Right lobe of liver (tissue), 6 donors: ENCODE measurements at regions not wholly inside any gene's neighbourhood (a gene's known extent, or its start where the extent isn't known, plus 50 kb on each side); places are given as distances from the start of the nearest gene placed in this dataset.

ENCODE experiments used
- ATAC-seq, 4 donors: fragments of 200-7000 bp; cut with Tn5 transposase; one replicate each; pipeline ENCODE4 v1.9.1; 2020; ENCODE audit warnings: mild to moderate bottlenecking in 4 of 4, moderate library complexity in 4 of 4
- DNase-seq, 3 donors: peaks; one replicate each; pipeline ENCODE4 v3.0.0-alpha.2; 2020
- H3K27ac ChIP-seq, 3 donors: fragments of 200-600 bp; one replicate each; pipeline ENCODE4 v1.8.0; 2022
- H3K27me3 ChIP-seq, 2 donors: fragments of 200-600 bp; one replicate each; pipeline ENCODE4 v1.8.0; 2022
- H3K36me3 ChIP-seq, 4 donors: fragments of 200-600 bp; sonication (generic) in 1 of 4; one replicate each; pipeline versions ENCODE4 v1.5.1 to v1.8.0; 2017 to 2022; ENCODE audit warnings: control low read depth in 1 of 4
- H3K4me1 ChIP-seq, 4 donors: fragments of 200-600 bp; sonication (generic) in 1 of 4; one replicate each; pipeline versions ENCODE4 v1.5.1 to v1.8.0; 2017 to 2022; ENCODE audit warnings: control low read depth in 1 of 4
- H3K4me3 ChIP-seq, 3 donors: fragments of 200-600 bp; one replicate each; pipeline ENCODE4 v1.8.0; 2022
- H3K9me3 ChIP-seq, 4 donors: fragments of 200-600 bp; sonication (generic) in 1 of 4; one replicate each; pipeline versions ENCODE4 v1.5.1 to v1.8.0; 2017 to 2022; ENCODE audit warnings: control low read depth in 1 of 4
- POLR2A ChIP-seq: fragments of 450-650 bp; IDR thresholded peaks from one replicate; pipeline ENCODE4 v1.6.1; 2017; ENCODE audit warnings: antibody characterized with exemption, mild to moderate bottlenecking
- WGBS: methylation state at CpG from one replicate; pipeline ENCODE4 v1.1.6; 2018; ENCODE audit warnings: low coverage, low lambda C conversion rate; ENCODE audit not compliant: insufficient coverage; ENCODE audit errors: missing lambda C conversion rate; 5-methylcytosine and 5-hydroxymethylcytosine counted together
- intact Hi-C, 2 donors: fragments of 100-400 bp; cut with DNase I; formaldehyde crosslinking; loops; one replicate each; pipeline versions ENCODE4 v1.11.2 to v1.14.1; 2022
- TF ChIP-seq, protein P1 (sequence below), 4 donors: fragments of 200-600 bp in 3 of 4; fragments of 450-650 bp in 1 of 4; IDR thresholded peaks; one replicate each; pipeline versions ENCODE4 v1.5.1 to v1.8.0; 2016 to 2022; ENCODE audit warnings: antibody characterized with exemption in 4 of 4, mild to moderate bottlenecking in 2 of 4
- donor health status: DM: no; HTN: yes; CAD: no.
- donor health status: DM: no; HTN: no; CAD: no.
- donor health status: DM: no; HTN: no; CAD: no.
- donor health status: DM: no; HTN: yes; CAD: no.
- donor health status: DM: no; HTN: yes; CAD: no.

DNA sequence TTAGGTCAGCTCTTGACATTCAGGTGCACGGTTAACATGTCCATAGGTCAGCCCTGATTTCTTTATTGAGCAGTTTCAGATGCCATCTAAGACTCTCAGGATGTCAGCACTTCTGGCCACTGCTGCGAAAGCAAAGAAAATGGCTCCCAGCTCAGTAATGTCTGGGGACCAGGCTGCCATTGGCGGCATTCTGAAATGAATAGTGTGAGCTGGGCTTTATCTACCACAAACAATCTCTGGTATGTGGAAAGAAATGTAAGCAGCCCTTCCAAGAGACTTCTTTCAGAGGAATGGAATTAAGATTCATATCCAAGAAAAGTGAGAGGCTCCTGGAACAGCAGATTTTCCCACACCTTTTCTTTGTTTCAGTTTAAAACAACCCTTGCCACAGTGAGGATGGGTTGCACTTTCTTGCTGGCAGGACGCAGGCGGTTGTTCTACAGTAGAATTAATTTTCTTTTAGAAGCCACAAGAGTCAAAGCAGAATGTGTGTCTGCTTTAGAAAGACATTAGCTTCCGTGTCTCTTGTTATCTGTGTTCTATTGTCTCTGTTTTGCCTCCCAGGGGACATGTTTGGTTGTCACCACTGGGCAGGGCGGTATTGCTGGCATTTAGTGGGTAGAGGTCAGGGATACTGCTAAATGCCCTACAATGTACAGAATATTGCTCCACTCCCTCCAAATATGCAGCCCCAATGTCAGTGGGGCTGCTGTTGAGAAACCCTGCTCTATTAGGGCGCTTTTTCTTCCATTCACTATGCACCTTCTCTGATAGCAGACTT lies 149.9 kb upstream of the ANKH start:
- no peak for DNase-seq
- H3K27me3 ChIP-seq = no peaks in the 10 kb centered on the region
- no peaks in the 10 kb centered on the region for H3K9me3 ChIP-seq
- WGBS = 80% methylated on average over 5 of the region's 8 CpGs
- no peaks in the 10 kb centered on the region for H3K4me1 ChIP-seq
- intact Hi-C loops = no loop called here
- TF ChIP-seq, protein P1, sequence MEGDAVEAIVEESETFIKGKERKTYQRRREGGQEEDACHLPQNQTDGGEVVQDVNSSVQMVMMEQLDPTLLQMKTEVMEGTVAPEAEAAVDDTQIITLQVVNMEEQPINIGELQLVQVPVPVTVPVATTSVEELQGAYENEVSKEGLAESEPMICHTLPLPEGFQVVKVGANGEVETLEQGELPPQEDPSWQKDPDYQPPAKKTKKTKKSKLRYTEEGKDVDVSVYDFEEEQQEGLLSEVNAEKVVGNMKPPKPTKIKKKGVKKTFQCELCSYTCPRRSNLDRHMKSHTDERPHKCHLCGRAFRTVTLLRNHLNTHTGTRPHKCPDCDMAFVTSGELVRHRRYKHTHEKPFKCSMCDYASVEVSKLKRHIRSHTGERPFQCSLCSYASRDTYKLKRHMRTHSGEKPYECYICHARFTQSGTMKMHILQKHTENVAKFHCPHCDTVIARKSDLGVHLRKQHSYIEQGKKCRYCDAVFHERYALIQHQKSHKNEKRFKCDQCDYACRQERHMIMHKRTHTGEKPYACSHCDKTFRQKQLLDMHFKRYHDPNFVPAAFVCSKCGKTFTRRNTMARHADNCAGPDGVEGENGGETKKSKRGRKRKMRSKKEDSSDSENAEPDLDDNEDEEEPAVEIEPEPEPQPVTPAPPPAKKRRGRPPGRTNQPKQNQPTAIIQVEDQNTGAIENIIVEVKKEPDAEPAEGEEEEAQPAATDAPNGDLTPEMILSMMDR (IDR thresholded peaks at IDR 0.05) = no peak
- no peak for TF ChIP-seq POLR2A
- ATAC-seq = no peak
- H3K27ac ChIP-seq = no peak overlapping the region
- H3K36me3 ChIP-seq = no peaks in the 10 kb centered on the region
- no peak overlapping the region for H3K4me3 ChIP-seq

DNA sequence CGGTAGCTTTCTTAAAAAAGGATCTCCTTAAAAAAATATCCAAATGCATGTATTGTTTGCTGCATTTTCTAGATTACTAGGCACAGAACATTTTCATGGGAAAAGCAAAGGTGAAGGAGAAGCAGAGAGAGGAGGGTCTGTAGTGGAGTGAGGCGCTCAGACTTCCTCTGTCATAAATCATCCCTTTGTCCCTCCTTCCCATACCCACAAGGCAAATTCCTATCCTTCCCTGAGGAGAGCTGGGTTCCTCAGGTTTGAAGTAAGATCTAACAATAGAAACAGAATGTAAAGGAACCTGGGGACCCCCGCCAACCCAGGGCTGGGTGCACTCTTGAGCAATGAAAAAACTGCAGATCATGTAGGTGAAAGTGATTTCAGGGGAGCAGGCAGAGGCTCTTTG lies 149.2 kb upstream of the ANKH start:
- H3K36me3 ChIP-seq = no peaks in the 10 kb centered on the region
- WGBS = 100% methylated on average over 2 of the region's 3 CpGs
- no peak overlapping the region for H3K4me3 ChIP-seq
- intact Hi-C loops = no loop called here
- no peaks in the 10 kb centered on the region for H3K9me3 ChIP-seq
- H3K27ac ChIP-seq = no peak overlapping the region
- ATAC-seq = no peak
- TF ChIP-seq, protein P1 (IDR thresholded peaks at IDR 0.05) = no peak
- TF ChIP-seq POLR2A = no peak
- H3K4me1 ChIP-seq = no peaks in the 10 kb centered on the region
- H3K27me3 ChIP-seq = no peaks in the 10 kb centered on the region
- no peak for DNase-seq

DNA sequence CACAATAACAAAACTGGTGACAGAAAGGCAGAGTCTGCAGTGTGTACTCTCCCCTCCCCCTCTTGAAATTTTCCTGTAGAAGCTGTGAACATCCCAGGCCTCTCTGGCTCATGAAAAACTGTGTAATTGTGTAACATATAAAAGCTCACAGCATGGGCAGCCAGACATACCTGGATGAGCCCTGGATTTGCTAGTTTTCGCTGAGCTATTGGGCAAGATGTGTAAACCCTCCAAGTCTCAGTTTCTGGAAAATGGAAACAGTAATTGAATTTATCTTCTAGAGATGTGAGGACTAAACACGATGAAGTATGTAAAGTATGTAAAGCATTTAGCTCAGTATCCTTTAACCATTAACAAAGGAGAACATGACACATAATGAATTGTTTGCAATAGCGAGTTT lies 143.2 kb upstream of the ANKH start:
- H3K36me3 ChIP-seq = no peaks in the 10 kb centered on the region
- 32% methylated on average over 3 of the region's 3 CpGs for WGBS
- TF ChIP-seq, protein P1 (IDR thresholded peaks at IDR 0.05) = no peak
- TF ChIP-seq POLR2A = no peak
- H3K4me1 ChIP-seq = peaks cover 0 to 28% (median 10%) of the 10 kb centered on the region in 4 donors
- intact Hi-C loops = loop anchor here in 1 of 2 donors (10.0 kb wide), 1 partner anchor 310 kb away; no protein-coding TSS in a partner anchor
- H3K27me3 ChIP-seq = no peaks in the 10 kb centered on the region
- DNase-seq = peak in 1 of 3 donors; percentile 65
- peak overlapping the region; percentile 17 to 66 (median 35) for H3K27ac ChIP-seq
- no peaks in the 10 kb centered on the region for H3K9me3 ChIP-seq
- no peak overlapping the region for H3K4me3 ChIP-seq
- ATAC-seq = peak; percentile 85 to 92 (median 90)

DNA sequence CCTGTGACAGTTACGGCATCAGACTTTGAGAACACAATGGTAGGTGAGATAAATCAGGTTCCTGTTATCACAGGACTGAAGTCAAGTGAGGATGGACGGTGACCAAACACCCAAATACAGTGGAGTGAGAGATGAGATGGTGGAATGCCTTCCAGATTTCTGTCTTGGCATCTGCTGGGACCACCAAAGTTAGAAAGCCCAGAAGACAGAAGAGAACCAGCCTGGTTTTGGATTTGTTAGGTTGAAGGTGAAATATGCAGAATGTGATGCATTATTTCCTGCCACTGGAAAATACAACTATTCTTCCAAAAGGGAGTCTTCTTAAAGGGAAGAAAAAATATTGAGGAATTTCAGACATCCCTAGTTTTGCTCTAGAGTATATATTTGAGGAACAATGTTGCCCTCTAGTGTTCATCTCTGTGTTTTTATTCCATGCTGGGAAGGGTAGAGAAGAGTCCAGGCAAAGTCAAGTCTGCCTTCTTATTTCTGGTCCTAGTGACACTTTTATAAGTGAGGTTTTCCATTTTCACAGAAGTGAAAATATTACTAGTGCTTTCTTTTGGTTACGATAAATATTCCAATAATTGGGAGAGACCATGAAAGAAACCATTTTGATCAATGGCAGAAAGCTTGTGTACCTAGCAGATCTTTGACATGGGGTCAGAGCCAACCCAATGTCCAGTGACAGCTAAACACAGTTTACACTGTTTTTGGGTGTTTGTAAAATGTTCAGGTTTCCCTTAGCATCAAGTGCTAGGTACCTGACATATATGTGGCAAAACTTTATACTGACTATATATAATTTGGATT lies 142.3 kb upstream of the ANKH start:
- DNase-seq (no peak), ATAC-seq (peak; percentile 72 to 81 (median 78))
- H3K4me3 ChIP-seq = no peak overlapping the region
- no peaks in the 10 kb centered on the region for H3K9me3 ChIP-seq
- WGBS = 29% methylated on average over 3 of the region's 3 CpGs
- H3K27me3 ChIP-seq = no peaks in the 10 kb centered on the region
- peak overlapping the region; percentile 17 to 66 (median 35) for H3K27ac ChIP-seq
- H3K4me1 ChIP-seq = peaks cover 0 to 32% (median 12%) of the 10 kb centered on the region in 4 donors
- no peaks in the 10 kb centered on the region for H3K36me3 ChIP-seq
- TF ChIP-seq POLR2A = no peak
- TF ChIP-seq, protein P1 (IDR thresholded peaks at IDR 0.05) = peak; percentile 65 to 82 (median 72)
- intact Hi-C loops = loop anchor here in 1 of 2 donors (10.0 kb wide), 1 partner anchor 309 kb away; no protein-coding TSS in a partner anchor
